Left lung (tissue), 4 donors: ENCODE measurements at regions not wholly inside any gene's neighbourhood (a gene's known extent, or its start where the extent isn't known, plus 50 kb on each side); places are given as distances from the start of the nearest gene placed in this dataset.

Experiments
- ATAC-seq: fragments of 200-7000 bp; cut with Tn5 transposase; one replicate; pipeline ENCODE4 v1.9.1; 2020; ENCODE audit warnings: moderate library complexity
- DNase-seq, 4 donors: peaks; one replicate each; pipeline ENCODE4 v3.0.0-alpha.2; 2013 to 2020
- H3K27ac ChIP-seq, 2 donors: fragments of 200-600 bp; sonication (generic) in 1 of 2; one replicate each; pipeline versions ENCODE4 v1.5.0 to v1.8.0; 2020 to 2021
- H3K27me3 ChIP-seq, 2 donors: fragments of 200-600 bp; sonication (generic) in 1 of 2; one replicate each; pipeline versions ENCODE4 v1.5.0 to v1.8.0; 2020 to 2021
- H3K36me3 ChIP-seq, 2 donors: fragments of 200-600 bp; sonication (generic) in 1 of 2; one replicate each; pipeline versions ENCODE4 v1.5.0 to v1.8.0; 2020 to 2021
- H3K4me1 ChIP-seq, 2 donors: fragments of 200-600 bp; one replicate each; pipeline ENCODE4 v1.8.0; 2021
- H3K4me3 ChIP-seq, 2 donors: fragments of 200-600 bp; sonication (generic) in 1 of 2; one replicate each; pipeline versions ENCODE4 v1.5.0 to v1.8.0; 2020 to 2021; ENCODE audit warnings: mild to moderate bottlenecking in 1 of 2
- H3K9me3 ChIP-seq, 2 donors: fragments of 200-600 bp; sonication (generic) in 1 of 2; one replicate each; pipeline versions ENCODE4 v1.5.0 to v1.8.0; 2020 to 2021
- CTCF ChIP-seq, 2 donors: fragments of 200-600 bp; sonication (generic) in 1 of 2; IDR thresholded peaks; one replicate each; pipeline versions ENCODE4 v1.5.0 to v1.8.0; 2021; ENCODE audit warnings: antibody characterized with exemption in 2 of 2
- intact Hi-C, 2 donors: fragments of 100-400 bp; cut with DNase I; formaldehyde crosslinking; loops; one replicate each; pipeline versions ENCODE4 v1.11.2 to v1.14.2; 2022
- donor health status: DM: no; HTN: yes; CAD: no.
- donor health status: DM: no; HTN: no; CAD: no.

GRCh38 chr12:104834607-104835006, 123.5 kb downstream of the SLC41A2 start:
- Histone ChIP-seq H3K4me1 (no peaks in the 10 kb centered on the region), H3K36me3 (no peaks in the 10 kb centered on the region), H3K27me3 (no peaks in the 10 kb centered on the region), H3K9me3 (no peaks in the 10 kb centered on the region), H3K4me3 (no peak overlapping the region), H3K27ac (no peak overlapping the region)
- intact Hi-C loops, result no loop called here
- ATAC-seq (no peak), DNase-seq (no peak)
- no peak for TF ChIP-seq CTCF (IDR thresholded peaks at IDR 0.05)

- Histone ChIP-seq H3K9me3 (no peaks in the 10 kb centered on the region), H3K36me3 (no peaks in the 10 kb centered on the region), H3K4me1 (no peaks in the 10 kb centered on the region), H3K4me3 (no peak overlapping the region), H3K27ac (no peak overlapping the region), H3K27me3 (no peaks in the 10 kb centered on the region)
- intact Hi-C loops, result no loop called here
- no peak for DNase-seq
- no peak for ATAC-seq
- no peak for TF ChIP-seq CTCF (IDR thresholded peaks at IDR 0.05)
Observed at GRCh38 chr12:104833756-104834155, 124.3 kb downstream of the SLC41A2 start.

- DNase-seq (peak in 1 of 4 donors; percentile 47), ATAC-seq (no peak)
- Histone ChIP-seq H3K36me3 (peaks cover 0 to 7% of the 10 kb centered on the region in 2 donors), H3K4me3 (no peak overlapping the region), H3K4me1 (no peaks in the 10 kb centered on the region), H3K27me3 (no peaks in the 10 kb centered on the region), H3K27ac (no peak overlapping the region), H3K9me3 (peaks cover 0 to 19% of the 10 kb centered on the region in 2 donors)
- intact Hi-C loops, result no loop called here
- TF ChIP-seq CTCF (IDR thresholded peaks at IDR 0.05), result no peak
Observed at GRCh38 chr12:104828015-104828414, 130.1 kb downstream of the SLC41A2 start.

GRCh38 chr12:104827587-104827986, 130.5 kb downstream of the SLC41A2 start:
- peak in 1 of 2 donors; percentile 20 for TF ChIP-seq CTCF (IDR thresholded peaks at IDR 0.05)
- intact Hi-C loops, result no loop called here
- Histone ChIP-seq H3K27me3 (no peaks in the 10 kb centered on the region), H3K27ac (no peak overlapping the region), H3K36me3 (peaks cover 0 to 7% of the 10 kb centered on the region in 2 donors), H3K9me3 (peaks cover 0 to 19% of the 10 kb centered on the region in 2 donors), H3K4me1 (no peaks in the 10 kb centered on the region), H3K4me3 (no peak overlapping the region)
- ATAC-seq, result no peak
- no peak for DNase-seq

- intact Hi-C loops, result no loop called here
Observed at GRCh38 chr12:104825408-104825807, 132.7 kb downstream of the SLC41A2 start.

More at GRCh38 chr12:104825408-104825807, 132.7 kb downstream of the SLC41A2 start:
- no peak for DNase-seq
- ATAC-seq, result no peak
- Histone ChIP-seq H3K27ac (no peak overlapping the region), H3K27me3 (no peaks in the 10 kb centered on the region), H3K36me3 (peaks cover 0 to 7% of the 10 kb centered on the region in 2 donors), H3K4me3 (no peak overlapping the region), H3K4me1 (no peaks in the 10 kb centered on the region), H3K9me3 (peaks cover 0 to 19% of the 10 kb centered on the region in 2 donors)
- peak in 1 of 2 donors; percentile 37 for TF ChIP-seq CTCF (IDR thresholded peaks at IDR 0.05)
